HG02870 (cell line): ENCODE measurements at regions not wholly inside any gene's neighbourhood (a gene's known extent, or its start where the extent isn't known, plus 50 kb on each side); places are given as distances from the start of the nearest gene placed in this dataset.
"Not testable (repeated sequence)": the region's sequence is repeated elsewhere in the genome, so short reads cannot be mapped to it uniquely, and the experiment has no call there.

Experiments
- ATAC-seq: cut with Tn5 transposase; IDR thresholded peaks from one replicate; pipeline ENCODE4 v1.9.1; 2021; ENCODE audit warnings: mild to moderate bottlenecking, moderate library complexity; ENCODE audit not compliant: unreplicated experiment

GRCh38 chr4:59583845-59584568 lies 1616.1 kb upstream of the ADGRL3 start:
- no peak for ATAC-seq

- ATAC-seq = no peak
Measured at GRCh38 chr4:59597536-59598329, 1602.4 kb upstream of the ADGRL3 start.

- no peak for ATAC-seq
Measured at GRCh38 chr4:59598330-59598618, 1601.9 kb upstream of the ADGRL3 start.

GRCh38 chr4:59608466-59608865 lies 1591.7 kb upstream of the ADGRL3 start:
- ATAC-seq = no peak

GRCh38 chr4:59612235-59612634 lies 1587.9 kb upstream of the ADGRL3 start:
- ATAC-seq = no peak

DNA sequence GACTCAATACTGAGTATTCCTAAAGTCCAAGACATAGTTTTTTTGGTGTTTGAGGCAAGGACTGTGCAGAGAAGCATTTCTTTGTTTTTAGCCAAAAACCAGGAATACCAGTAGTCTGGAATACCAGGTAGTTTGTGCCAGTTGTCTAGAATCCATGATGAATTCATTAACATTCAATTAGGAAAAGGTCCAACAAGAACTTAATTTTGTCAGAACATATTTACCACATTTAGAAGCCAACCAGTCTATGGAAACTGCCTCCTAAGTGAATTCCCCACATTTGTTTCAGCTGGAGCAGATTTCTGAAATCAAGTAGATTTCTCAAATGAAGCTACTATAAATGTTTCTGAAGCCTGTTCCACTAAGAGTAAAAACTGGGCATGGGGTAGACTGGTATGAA lies 1584.8 kb upstream of the ADGRL3 start:
- ATAC-seq = no peak

DNA sequence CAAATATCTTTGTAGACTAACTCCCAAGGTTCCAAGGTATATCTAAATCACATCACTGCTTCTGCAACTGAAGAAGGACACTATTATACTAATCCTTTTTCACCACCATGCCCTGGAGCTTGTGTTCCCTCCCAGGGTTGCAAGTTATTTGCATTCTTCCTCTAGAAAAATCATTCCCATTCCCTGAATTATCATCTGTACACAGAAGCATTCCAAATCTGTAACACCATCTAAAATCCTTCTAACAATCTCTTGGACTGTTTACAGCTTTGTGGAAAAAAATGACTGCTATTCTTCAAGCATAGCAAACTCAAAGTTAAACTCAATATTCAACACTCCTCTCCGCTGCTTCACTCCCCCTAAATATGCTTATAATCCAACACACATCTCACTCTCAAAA lies 1570.8 kb upstream of the ADGRL3 start:
- no peak for ATAC-seq

GRCh38 chr4:59630235-59630634 lies 1569.9 kb upstream of the ADGRL3 start:
- no peak for ATAC-seq

GRCh38 chr4:59630922-59631321 lies 1569.2 kb upstream of the ADGRL3 start:
- no peak for ATAC-seq

GRCh38 chr4:59637596-59637995 lies 1562.5 kb upstream of the ADGRL3 start:
- no peak for ATAC-seq

DNA sequence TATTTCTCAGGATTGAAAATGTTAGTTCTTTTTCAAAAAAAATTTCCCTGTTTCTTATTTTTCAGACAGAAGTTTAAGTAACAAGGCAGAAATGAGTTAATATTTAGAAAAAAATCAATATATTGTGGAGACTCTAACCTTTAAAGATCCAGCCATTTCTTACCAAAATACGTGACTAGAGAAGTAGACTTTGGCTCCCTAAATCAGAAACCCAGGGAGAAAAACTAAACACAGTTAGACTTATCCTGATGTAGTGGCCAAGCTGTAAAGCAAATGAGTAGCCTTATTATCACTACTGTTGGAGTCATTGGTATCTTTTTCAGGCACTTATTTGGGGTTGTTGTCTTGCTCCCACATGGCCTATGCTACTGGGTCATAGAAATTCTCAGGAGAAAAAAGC lies 1556.4 kb upstream of the ADGRL3 start:
- ATAC-seq = no peak

- no peak for ATAC-seq
Measured at GRCh38 chr4:59644765-59645164, 1555.4 kb upstream of the ADGRL3 start.

- ATAC-seq = no peak
Measured at GRCh38 chr4:59646082-59646481, 1554.0 kb upstream of the ADGRL3 start.

DNA sequence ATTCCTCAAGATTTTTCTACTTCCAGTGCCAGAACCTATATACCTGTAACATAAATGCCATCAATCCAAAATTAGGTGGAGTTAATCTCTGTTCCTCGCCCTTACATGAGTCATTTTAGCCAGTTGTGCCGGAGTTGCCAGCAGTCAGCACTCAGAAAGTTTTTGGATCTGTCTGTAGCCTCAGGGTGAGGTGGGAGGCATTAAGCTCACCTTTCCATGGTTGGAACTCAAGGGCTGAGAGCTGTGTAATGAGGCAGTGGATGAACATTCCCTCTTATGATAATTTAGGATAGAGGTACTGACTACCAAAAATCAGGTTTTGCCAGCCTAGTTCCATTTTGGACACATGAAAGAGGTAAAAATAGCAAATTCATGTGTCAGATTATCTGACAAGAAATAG lies 1553.1 kb upstream of the ADGRL3 start:
- ATAC-seq = no peak

- ATAC-seq = no peak
Measured at GRCh38 chr4:59647500-59647899, 1552.6 kb upstream of the ADGRL3 start.

- ATAC-seq = no peak
Measured at GRCh38 chr4:59650861-59651260, 1549.3 kb upstream of the ADGRL3 start.

DNA sequence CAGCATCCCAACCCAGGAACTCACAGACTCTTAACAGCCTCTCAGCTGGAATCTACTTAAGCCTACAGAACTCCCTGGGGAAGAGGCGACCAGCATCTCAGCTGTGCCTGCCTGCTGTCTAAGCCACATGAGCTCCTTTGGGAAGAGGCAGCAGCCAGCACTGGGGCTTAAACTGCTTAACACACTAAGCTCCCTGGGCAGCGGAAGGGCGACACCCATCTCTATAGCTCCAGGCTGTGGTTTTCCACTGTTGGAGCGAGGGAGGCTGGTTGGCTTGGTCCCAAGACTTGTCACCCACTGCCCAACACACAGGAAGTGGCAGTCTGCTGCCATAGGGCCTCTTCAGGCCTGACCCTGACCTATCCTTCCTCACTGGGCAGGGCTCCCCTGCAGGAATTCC lies 1544.1 kb upstream of the ADGRL3 start:
- no peak for ATAC-seq

- ATAC-seq = no peak
Measured at GRCh38 chr4:59664771-59665170, 1535.4 kb upstream of the ADGRL3 start.

DNA sequence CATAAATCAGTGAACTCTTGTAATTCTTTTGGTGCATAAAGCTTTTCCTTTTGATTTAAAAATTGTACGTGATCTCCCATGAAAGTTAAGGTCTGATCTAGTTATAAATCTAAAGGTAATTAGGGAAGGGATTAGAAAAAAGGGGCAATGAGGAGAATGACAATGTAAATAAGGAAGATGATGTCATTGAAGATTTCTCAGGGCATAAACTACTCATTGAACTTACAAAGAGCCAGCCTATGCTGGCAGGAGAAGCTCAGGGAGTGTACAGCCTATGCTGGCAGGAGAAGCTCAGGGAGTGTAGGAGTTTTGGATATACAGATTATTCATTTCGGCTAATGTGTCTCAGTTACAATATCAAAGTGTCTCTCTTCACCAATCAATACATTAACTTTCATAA lies 1533.5 kb upstream of the ADGRL3 start:
- no peak for ATAC-seq

DNA sequence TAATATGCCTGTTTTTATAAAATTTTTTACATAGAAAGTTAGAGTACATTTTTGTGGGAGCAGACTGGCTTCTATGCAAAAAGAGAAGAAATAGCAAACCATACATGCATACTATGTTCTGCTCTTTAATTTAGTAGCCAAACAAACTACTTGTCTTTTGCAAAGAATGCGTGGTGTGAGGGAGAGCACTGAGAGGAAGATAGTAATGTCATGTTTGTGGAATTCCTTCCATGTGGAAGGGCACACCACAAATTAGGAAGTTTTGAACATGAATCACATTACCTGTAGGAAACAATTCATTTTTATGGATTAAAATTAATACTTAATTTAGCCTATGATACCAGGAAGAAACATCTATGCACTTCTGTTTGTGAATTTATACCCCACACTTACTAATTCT lies 1529.1 kb upstream of the ADGRL3 start:
- no peak for ATAC-seq

DNA sequence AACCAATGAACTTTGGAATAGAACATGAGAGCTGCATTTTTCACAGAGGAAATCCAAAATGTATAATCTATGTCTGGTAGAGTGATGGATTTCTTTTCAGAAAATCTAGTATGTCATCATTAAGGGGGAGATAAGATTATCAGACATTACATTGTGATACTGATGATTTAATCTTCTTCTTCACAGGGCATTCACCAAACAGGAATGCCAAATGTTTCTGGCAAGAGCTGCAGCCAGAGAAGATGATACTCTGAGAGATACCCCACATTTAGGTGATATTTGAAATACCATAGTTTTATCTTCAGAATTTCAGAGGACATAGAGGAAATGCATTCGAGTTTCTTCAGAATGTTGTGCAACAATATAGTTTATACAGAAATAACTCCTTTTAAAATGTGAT lies 1523.7 kb upstream of the ADGRL3 start:
- no peak for ATAC-seq

- not testable (repeated sequence) for ATAC-seq
Measured at GRCh38 chr4:59676992-59677391, 1523.1 kb upstream of the ADGRL3 start.

- ATAC-seq = no peak
Measured at GRCh38 chr4:59685626-59686025, 1514.5 kb upstream of the ADGRL3 start.
